ENCODE measurements at regions not wholly inside any gene's neighbourhood (a gene's known extent, or its start where the extent isn't known, plus 50 kb on each side); places are given as distances from the start of the nearest gene placed in this dataset.
"Not testable (repeated sequence)": the region's sequence is repeated elsewhere in the genome, so short reads cannot be mapped to it uniquely, and the experiment has no call there.

- DNase-seq (ENCODE audit: low spot score): no peak
Observed at GRCh38 chr3:191148131-191148530, 50.9 kb upstream of the OSTN start.

GRCh38 chr3:191143224-191143623 is 55.8 kb upstream of the OSTN start:
- no peak for DNase-seq (ENCODE audit: low spot score)

- DNase-seq (ENCODE audit: low spot score): peak; percentile 61
Observed at GRCh38 chr3:191141728-191142127, 57.3 kb upstream of the OSTN start.

GRCh38 chr3:191139736-191140135 is 59.3 kb upstream of the OSTN start:
- DNase-seq (ENCODE audit: low spot score): peak; percentile 18

- DNase-seq (ENCODE audit: low spot score): no peak
Observed at GRCh38 chr3:191138937-191139336, 60.1 kb upstream of the OSTN start.

GRCh38 chr3:191137708-191138107 is 61.3 kb upstream of the OSTN start:
- no peak for DNase-seq (ENCODE audit: low spot score)

GRCh38 chr3:191136347-191136746 is 62.7 kb upstream of the OSTN start:
- DNase-seq (ENCODE audit: low spot score): peak; percentile 43

- DNase-seq (ENCODE audit: low spot score): no peak
Observed at GRCh38 chr3:191135175-191135574, 63.9 kb upstream of the OSTN start.

GRCh38 chr3:191133359-191133758 is 65.7 kb upstream of the OSTN start:
- no peak for DNase-seq (ENCODE audit: low spot score)

GRCh38 chr3:191131305-191131704 is 67.7 kb upstream of the OSTN start:
- no peak for DNase-seq (ENCODE audit: low spot score)

GRCh38 chr3:191124891-191125290 is 74.2 kb upstream of the OSTN start:
- not testable (repeated sequence) for DNase-seq (ENCODE audit: low spot score)

- no peak for DNase-seq (ENCODE audit: low spot score)
Observed at GRCh38 chr3:191123946-191124345, 75.1 kb upstream of the OSTN start.

GRCh38 chr3:191123231-191123630 is 75.8 kb upstream of the OSTN start:
- peak; percentile 7 for DNase-seq (ENCODE audit: low spot score)

GRCh38 chr3:191120447-191121298 is 78.4 kb upstream of the OSTN start:
- no peak for DNase-seq (ENCODE audit: low spot score)

- DNase-seq (ENCODE audit: low spot score): no peak
Observed at GRCh38 chr3:191119415-191120295, 79.4 kb upstream of the OSTN start.

GRCh38 chr3:191111722-191112121 is 87.3 kb upstream of the OSTN start:
- DNase-seq (ENCODE audit: low spot score): no peak

GRCh38 chr3:191105418-191105817 is 93.6 kb upstream of the OSTN start:
- no peak for DNase-seq (ENCODE audit: low spot score)

- DNase-seq (ENCODE audit: low spot score): no peak
Observed at GRCh38 chr3:191100516-191100915, 98.5 kb upstream of the OSTN start.

- DNase-seq (ENCODE audit: low spot score): peak; percentile 72
Observed at GRCh38 chr3:191094057-191094845, 104.8 kb upstream of the OSTN start.

- DNase-seq (ENCODE audit: low spot score): no peak
Observed at GRCh38 chr3:191087391-191087790, 111.7 kb upstream of the OSTN start.

GRCh38 chr3:191085091-191085490 is 114.0 kb upstream of the OSTN start:
- DNase-seq (ENCODE audit: low spot score): peak; percentile 59

GRCh38 chr3:191078913-191079312 is 120.1 kb upstream of the OSTN start:
- not testable (repeated sequence) for DNase-seq (ENCODE audit: low spot score)

Measured in GM03348 (cell line).